Testis (tissue), 2 donors: ENCODE measurements at regions not wholly inside any gene's neighbourhood (a gene's known extent, or its start where the extent isn't known, plus 50 kb on each side); places are given as distances from the start of the nearest gene placed in this dataset.
"Not testable (repeated sequence)": the region's sequence is repeated elsewhere in the genome, so short reads cannot be mapped to it uniquely, and the experiment has no call there.

Experiments
- POLR2A ChIP-seq: fragments of 450-650 bp; IDR thresholded peaks from one replicate; pipeline ENCODE4 v1.6.1; 2017; ENCODE audit warnings: antibody characterized with exemption, mild to moderate bottlenecking, moderate library complexity
- TF ChIP-seq, protein P1 (sequence below), 3 experiments: fragments of 450-650 bp in 2 of 3; fragments of 200-600 bp in 1 of 3; sonication (generic) in 1 of 3; IDR thresholded peaks; one replicate each; pipeline ENCODE4 v1.5.1; 2016 to 2019; ENCODE audit warnings: antibody characterized with exemption in 3 of 3, mild to moderate bottlenecking in 2 of 3, moderate library complexity in 1 of 3

GRCh38 chr2:8131423-8131822, 550.4 kb upstream of the ID2 start:
- TF ChIP-seq, protein P1, sequence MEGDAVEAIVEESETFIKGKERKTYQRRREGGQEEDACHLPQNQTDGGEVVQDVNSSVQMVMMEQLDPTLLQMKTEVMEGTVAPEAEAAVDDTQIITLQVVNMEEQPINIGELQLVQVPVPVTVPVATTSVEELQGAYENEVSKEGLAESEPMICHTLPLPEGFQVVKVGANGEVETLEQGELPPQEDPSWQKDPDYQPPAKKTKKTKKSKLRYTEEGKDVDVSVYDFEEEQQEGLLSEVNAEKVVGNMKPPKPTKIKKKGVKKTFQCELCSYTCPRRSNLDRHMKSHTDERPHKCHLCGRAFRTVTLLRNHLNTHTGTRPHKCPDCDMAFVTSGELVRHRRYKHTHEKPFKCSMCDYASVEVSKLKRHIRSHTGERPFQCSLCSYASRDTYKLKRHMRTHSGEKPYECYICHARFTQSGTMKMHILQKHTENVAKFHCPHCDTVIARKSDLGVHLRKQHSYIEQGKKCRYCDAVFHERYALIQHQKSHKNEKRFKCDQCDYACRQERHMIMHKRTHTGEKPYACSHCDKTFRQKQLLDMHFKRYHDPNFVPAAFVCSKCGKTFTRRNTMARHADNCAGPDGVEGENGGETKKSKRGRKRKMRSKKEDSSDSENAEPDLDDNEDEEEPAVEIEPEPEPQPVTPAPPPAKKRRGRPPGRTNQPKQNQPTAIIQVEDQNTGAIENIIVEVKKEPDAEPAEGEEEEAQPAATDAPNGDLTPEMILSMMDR (IDR thresholded peaks at IDR 0.05) = not testable (repeated sequence)
- not testable (repeated sequence) for TF ChIP-seq POLR2A
